AG10803 (cell line): ENCODE measurements at regions not wholly inside any gene's neighbourhood (a gene's known extent, or its start where the extent isn't known, plus 50 kb on each side); places are given as distances from the start of the nearest gene placed in this dataset.

ENCODE experiments used
- DNase-seq: peaks from one replicate; pipeline ENCODE4 v3.0.0; 2010; ENCODE audit warnings: low read depth
- H3K4me3 ChIP-seq: 2 replicates; pipeline ENCODE4 v1.5.1; 2011; ENCODE audit warnings: mild to moderate bottlenecking, low read length, control low read depth
- TF ChIP-seq, protein P1 (sequence below): conservative IDR thresholded peaks from 2 replicates; pipeline ENCODE4 v1.5.1; 2011; ENCODE audit warnings: mild to moderate bottlenecking, low read length, control low read depth, inconsistent platforms

DNA sequence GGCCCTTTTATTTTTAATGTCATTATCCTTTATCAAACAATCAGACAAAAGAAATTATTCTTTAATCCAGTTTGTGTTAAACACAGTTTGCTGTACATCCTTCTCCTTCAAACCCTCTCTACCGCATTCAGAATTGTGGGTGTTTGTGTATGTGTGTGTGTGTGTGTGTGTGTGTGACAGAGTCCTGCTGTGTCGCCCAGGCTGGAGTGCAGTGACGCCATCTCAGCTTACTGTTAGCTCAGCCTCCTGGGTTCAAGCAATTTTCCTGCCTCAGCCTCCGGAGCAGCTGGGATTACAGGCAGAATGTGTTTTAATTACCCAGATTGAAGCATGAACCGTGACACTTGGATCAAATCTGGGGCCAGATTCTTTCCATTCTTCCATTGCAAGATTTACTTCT is 723.7 kb downstream of the DCDC2C start:
- DNase-seq: no peak
- H3K4me3 ChIP-seq: no peak overlapping the region
- TF ChIP-seq, protein P1, sequence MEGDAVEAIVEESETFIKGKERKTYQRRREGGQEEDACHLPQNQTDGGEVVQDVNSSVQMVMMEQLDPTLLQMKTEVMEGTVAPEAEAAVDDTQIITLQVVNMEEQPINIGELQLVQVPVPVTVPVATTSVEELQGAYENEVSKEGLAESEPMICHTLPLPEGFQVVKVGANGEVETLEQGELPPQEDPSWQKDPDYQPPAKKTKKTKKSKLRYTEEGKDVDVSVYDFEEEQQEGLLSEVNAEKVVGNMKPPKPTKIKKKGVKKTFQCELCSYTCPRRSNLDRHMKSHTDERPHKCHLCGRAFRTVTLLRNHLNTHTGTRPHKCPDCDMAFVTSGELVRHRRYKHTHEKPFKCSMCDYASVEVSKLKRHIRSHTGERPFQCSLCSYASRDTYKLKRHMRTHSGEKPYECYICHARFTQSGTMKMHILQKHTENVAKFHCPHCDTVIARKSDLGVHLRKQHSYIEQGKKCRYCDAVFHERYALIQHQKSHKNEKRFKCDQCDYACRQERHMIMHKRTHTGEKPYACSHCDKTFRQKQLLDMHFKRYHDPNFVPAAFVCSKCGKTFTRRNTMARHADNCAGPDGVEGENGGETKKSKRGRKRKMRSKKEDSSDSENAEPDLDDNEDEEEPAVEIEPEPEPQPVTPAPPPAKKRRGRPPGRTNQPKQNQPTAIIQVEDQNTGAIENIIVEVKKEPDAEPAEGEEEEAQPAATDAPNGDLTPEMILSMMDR: no peak

DNA sequence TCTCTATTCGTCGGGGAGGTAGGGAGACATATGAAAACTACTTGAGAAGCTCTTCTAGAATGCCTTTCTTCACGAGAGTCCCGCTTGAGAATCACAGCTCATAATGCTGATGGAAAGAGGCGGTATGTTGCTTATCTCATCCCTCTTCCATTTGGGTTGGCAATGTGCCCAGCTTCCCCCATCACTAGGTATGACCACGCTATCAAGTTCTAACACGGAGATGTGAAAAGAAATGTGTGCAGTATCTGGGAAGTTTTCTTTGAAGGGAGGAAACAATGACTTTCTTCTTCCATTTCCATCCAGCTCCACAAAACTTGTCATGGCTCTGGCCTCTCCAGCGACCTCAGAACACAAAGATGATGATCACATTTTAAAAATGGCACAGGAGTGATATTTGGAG is 742.4 kb downstream of the DCDC2C start:
- no peak for DNase-seq
- TF ChIP-seq, protein P1: no peak
- no peak overlapping the region for H3K4me3 ChIP-seq

DNA sequence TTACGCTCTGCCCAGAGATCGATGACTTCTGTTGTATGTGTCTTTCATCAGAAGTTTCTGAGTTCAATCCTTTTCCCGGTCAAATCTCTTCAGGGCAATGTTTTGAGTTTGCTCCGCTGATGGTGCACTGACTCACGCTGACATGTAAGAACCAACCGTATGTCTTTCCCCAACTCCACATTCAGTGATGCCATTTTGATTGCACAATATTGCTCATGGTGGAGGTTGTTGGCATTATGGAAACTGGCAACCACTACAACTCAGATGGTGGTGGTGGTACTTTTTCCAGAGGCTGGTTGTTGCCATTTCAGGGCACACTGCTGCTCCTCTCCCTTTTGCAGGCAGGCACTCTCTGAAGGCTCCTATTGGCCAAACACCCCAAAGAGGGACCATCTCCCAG is 751.5 kb downstream of the DCDC2C start:
- no peak for DNase-seq
- no peak overlapping the region for H3K4me3 ChIP-seq
- TF ChIP-seq, protein P1: no peak

DNA sequence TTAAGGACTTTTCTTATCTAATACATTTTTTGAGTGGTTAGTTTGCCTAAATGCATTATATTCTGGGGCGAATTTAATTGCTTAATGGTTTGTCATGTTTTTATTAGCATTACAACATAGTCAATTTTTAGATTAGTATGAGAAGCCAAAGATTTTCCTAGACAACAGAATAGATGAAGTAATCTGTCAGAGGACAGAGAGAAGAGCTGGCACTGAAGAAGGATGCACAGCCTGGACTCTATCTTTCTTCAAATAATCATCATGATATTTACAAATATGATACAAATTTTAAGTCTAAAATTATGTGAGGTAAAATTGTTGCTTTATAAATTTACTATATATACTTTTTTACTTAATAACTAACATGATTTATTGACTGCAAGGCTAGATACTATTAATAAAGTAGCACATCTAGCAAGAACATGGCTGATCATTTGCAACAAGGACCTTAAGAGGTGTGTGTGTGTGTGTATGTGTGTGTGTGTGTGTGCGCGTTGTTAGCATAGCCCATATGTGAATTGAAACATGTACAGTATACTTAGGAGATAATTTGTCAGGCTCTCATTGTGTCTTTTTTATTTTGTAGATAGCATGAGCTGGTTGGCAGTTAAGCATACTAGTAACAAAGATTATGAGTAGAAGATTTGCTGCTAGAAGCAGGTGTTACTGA is 752.2 kb downstream of the DCDC2C start:
- H3K4me3 ChIP-seq: no peak overlapping the region
- no peak for DNase-seq
- TF ChIP-seq, protein P1: no peak

DNA sequence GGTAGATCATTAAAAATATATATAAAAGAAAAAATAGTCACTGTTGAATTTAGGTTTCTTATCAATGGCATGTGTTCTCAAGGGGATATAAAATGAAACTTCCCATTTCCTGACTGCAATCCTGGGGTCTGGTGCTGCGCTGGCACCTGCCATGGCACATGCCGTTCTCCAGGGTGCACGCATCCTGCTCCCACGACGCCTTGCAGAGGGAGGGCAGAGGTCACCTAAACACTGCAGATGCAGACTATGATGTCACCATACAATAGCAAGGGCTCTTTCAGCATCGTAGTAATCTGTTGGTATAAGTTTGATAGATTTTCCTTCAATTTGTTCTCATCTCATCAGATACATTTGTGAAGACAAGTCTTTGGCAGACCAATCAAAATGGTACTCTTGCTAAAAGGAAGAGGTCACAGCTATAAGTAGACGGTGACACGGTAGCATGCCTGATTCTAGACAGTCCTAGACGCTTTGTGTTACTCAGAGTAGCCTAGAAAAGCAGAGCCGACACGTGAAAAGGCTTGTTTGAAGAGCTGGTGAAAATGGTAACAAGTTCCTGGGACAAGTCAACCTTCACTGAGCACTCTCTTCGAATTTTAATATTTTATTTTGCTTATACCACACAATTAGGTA is 761.4 kb downstream of the DCDC2C start:
- no peak for DNase-seq
- TF ChIP-seq, protein P1: no peak
- H3K4me3 ChIP-seq: no peak overlapping the region

DNA sequence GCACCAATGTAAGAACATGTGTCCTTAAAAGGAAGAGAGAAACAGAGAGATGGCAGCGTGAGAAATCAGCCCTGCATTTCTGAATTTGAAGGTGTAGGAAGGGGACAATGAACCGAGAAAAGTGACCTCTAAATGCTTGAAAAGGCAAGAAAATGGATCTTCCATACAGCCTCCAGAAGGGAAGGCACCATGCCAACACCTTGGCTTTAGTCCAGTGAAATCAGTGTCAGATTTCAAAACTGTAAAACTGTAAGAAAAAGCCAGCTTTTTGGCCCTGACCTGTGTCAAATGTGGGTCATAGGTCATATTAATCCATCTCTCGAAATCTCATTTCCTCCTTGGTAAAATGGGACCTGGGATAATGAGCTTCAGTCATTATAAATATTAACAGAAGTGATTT is 762.3 kb downstream of the DCDC2C start:
- no peak for DNase-seq
- H3K4me3 ChIP-seq: no peak overlapping the region
- TF ChIP-seq, protein P1: no peak

DNA sequence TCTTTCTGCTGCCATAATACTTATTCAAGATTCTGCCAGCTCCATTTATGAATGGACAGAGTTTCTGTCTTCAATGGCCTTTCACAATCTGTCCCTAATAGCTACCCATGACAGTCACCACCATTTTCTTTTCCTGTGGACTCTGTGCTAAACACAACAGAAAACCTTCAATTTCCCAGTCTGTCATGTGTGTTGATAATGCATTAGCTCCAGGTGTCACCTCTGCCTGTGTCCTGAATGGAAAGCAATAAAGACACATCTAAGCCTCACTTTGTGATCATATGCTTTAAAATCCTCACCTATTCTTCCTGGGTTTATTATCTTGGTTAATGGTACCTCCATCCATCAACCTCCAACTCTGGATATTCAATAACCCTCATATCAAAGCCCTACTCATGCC is 772.2 kb downstream of the DCDC2C start:
- H3K4me3 ChIP-seq: no peak overlapping the region
- TF ChIP-seq, protein P1: no peak
- DNase-seq: no peak
